ENCODE measurements at regions not wholly inside any gene's neighbourhood (a gene's known extent, or its start where the extent isn't known, plus 50 kb on each side); places are given as distances from the start of the nearest gene placed in this dataset.

- TF ChIP-seq CTCF (IDR thresholded peaks at IDR 0.05): no peak
- no peak for TF ChIP-seq POLR2A (IDR thresholded peaks at IDR 0.05)
These were observed 167.9 kb upstream of the PRSS1 start for GRCh38 chr7:142581341-142581740.
